ENCODE measurements at regions not wholly inside any gene's neighbourhood (a gene's known extent, or its start where the extent isn't known, plus 50 kb on each side); places are given as distances from the start of the nearest gene placed in this dataset.

GRCh38 chr21:19508844-19509243 lies 1105.3 kb upstream of the TMPRSS15 start:
- TF ChIP-seq, protein P1, sequence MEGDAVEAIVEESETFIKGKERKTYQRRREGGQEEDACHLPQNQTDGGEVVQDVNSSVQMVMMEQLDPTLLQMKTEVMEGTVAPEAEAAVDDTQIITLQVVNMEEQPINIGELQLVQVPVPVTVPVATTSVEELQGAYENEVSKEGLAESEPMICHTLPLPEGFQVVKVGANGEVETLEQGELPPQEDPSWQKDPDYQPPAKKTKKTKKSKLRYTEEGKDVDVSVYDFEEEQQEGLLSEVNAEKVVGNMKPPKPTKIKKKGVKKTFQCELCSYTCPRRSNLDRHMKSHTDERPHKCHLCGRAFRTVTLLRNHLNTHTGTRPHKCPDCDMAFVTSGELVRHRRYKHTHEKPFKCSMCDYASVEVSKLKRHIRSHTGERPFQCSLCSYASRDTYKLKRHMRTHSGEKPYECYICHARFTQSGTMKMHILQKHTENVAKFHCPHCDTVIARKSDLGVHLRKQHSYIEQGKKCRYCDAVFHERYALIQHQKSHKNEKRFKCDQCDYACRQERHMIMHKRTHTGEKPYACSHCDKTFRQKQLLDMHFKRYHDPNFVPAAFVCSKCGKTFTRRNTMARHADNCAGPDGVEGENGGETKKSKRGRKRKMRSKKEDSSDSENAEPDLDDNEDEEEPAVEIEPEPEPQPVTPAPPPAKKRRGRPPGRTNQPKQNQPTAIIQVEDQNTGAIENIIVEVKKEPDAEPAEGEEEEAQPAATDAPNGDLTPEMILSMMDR (conservative IDR thresholded peaks at IDR 0.05; ENCODE audit: low read length), result no peak
- TF ChIP-seq EZH2phosphoT487 (IDR thresholded peaks at IDR 0.05; ENCODE audit: borderline replicate concordance, low read depth, low read length), result no peak

All from OCI-LY7 (cell line).